ENCODE measurements at regions not wholly inside any gene's neighbourhood (a gene's known extent, or its start where the extent isn't known, plus 50 kb on each side); places are given as distances from the start of the nearest gene placed in this dataset.

GRCh38 chr4:111813555-111814140 is 331.6 kb upstream of the FAM241A start:
- no peak for DNase-seq (ENCODE audit: extremely low read depth, low read depth)
- TF ChIP-seq, protein P1, sequence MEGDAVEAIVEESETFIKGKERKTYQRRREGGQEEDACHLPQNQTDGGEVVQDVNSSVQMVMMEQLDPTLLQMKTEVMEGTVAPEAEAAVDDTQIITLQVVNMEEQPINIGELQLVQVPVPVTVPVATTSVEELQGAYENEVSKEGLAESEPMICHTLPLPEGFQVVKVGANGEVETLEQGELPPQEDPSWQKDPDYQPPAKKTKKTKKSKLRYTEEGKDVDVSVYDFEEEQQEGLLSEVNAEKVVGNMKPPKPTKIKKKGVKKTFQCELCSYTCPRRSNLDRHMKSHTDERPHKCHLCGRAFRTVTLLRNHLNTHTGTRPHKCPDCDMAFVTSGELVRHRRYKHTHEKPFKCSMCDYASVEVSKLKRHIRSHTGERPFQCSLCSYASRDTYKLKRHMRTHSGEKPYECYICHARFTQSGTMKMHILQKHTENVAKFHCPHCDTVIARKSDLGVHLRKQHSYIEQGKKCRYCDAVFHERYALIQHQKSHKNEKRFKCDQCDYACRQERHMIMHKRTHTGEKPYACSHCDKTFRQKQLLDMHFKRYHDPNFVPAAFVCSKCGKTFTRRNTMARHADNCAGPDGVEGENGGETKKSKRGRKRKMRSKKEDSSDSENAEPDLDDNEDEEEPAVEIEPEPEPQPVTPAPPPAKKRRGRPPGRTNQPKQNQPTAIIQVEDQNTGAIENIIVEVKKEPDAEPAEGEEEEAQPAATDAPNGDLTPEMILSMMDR (IDR thresholded peaks at IDR 0.05; ENCODE audit: low read depth, low read length, missing control alignments): no peak
- no peak overlapping the region for H3K4me3 ChIP-seq (replicated peaks; ENCODE audit: low read depth, low read length)

GRCh38 chr4:111814961-111815360 is 330.3 kb upstream of the FAM241A start:
- H3K4me3 ChIP-seq (replicated peaks; ENCODE audit: low read depth, low read length): no peak overlapping the region
- TF ChIP-seq, protein P1 (IDR thresholded peaks at IDR 0.05; ENCODE audit: low read depth, low read length, missing control alignments): no peak
- no peak for DNase-seq (ENCODE audit: extremely low read depth, low read depth)

GRCh38 chr4:111821342-111821741 is 323.9 kb upstream of the FAM241A start:
- TF ChIP-seq, protein P1 (IDR thresholded peaks at IDR 0.05; ENCODE audit: low read depth, low read length, missing control alignments): no peak
- DNase-seq (ENCODE audit: extremely low read depth, low read depth): no peak
- no peak overlapping the region for H3K4me3 ChIP-seq (replicated peaks; ENCODE audit: low read depth, low read length)

DNA sequence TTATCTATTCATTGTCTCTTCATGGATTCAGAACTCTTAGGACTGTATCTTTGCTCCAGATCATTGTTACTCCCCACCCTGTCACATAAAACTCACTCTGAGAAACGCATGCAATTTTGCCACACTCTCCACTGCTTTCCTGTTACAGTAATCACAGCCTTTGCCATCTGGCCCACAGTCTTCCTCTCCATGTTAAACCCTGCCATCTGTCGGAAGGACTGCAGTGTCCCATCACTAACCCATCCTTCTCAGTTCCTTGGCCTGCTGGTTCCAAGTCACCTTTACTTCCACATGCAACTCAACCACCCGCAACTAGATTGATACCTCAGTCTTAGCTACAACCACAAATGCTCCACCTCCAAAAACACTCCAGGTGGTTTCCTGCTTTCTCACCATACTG is 308.7 kb upstream of the FAM241A start:
- no peak overlapping the region for H3K4me3 ChIP-seq (replicated peaks; ENCODE audit: low read depth, low read length)
- DNase-seq (ENCODE audit: extremely low read depth, low read depth): no peak
- TF ChIP-seq, protein P1 (IDR thresholded peaks at IDR 0.05; ENCODE audit: low read depth, low read length, missing control alignments): no peak

DNA sequence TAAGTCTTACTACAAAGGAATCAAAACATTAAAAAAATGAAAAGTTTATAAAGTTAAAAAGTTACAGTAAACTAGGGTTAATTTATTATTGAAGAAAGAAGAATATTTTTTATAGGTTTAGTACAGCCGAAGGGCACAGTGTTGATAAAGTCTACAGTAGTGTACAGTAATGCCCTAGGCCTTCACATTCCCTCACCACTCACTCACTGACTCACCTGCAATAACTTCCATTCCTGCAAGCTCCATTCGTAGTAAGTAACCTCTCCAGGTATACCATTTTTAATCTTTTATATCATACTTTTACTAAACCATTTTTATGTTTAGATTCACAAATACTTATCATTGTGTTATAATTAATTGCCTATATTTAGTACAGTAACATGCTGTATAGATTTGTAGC is 307.5 kb upstream of the FAM241A start:
- no peak for DNase-seq (ENCODE audit: extremely low read depth, low read depth)
- TF ChIP-seq, protein P1 (IDR thresholded peaks at IDR 0.05; ENCODE audit: low read depth, low read length, missing control alignments): no peak
- H3K4me3 ChIP-seq (replicated peaks; ENCODE audit: low read depth, low read length): no peak overlapping the region

GRCh38 chr4:111838406-111838930 is 306.8 kb upstream of the FAM241A start:
- TF ChIP-seq, protein P1 (IDR thresholded peaks at IDR 0.05; ENCODE audit: low read depth, low read length, missing control alignments): no peak
- H3K4me3 ChIP-seq (replicated peaks; ENCODE audit: low read depth, low read length): no peak overlapping the region
- DNase-seq (ENCODE audit: extremely low read depth, low read depth): no peak

DNA sequence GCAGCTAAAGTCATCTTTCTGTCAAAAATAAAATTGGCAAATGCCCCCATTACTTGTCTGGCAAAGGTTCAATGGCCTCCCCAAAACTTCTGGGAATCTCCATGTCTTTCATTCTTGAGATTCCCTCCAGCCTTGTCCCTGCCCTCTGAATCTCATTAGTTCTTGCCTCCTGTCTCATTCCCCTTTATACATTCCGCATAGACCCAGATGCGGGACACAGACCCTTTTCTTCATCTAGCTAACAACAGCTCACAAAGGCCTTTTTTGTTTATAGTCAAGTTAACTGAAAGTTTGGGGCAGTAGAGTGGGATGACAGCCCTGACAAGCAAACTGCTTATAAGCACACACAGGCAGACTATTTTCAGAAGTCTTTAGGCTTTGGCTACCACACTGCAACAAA is 306.1 kb upstream of the FAM241A start:
- TF ChIP-seq, protein P1 (IDR thresholded peaks at IDR 0.05; ENCODE audit: low read depth, low read length, missing control alignments): no peak
- no peak for DNase-seq (ENCODE audit: extremely low read depth, low read depth)
- H3K4me3 ChIP-seq (replicated peaks; ENCODE audit: low read depth, low read length): no peak overlapping the region

Data from HFF-Myc (cell line).